ENCODE measurements at regions not wholly inside any gene's neighbourhood (a gene's known extent, or its start where the extent isn't known, plus 50 kb on each side); places are given as distances from the start of the nearest gene placed in this dataset.

DNA sequence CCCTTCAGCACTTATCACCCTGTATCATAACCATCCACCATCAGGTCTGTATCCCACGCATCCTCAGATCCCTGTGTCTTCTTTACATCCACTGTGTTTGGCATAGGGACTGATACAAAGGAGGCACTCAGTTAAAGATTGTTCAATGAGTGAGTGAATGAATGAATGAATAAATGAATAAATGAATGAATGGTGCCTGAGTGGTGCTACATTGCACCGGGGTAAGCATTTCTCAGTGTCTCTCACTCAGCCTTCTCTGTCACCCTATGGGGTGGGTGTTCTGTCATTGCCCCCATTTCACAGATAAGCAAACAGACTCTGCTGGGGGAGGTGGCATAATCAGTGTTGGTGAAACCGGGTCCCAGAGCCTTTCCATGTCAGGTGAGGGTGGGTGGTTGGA lies 56.6 kb upstream of the ID3 start:
- no peak for DNase-seq (ENCODE audit: low read depth in 1 of 2, low spot score in 1 of 2)

GRCh38 chr1:23615423-23615822 lies 56.1 kb upstream of the ID3 start:
- DNase-seq (ENCODE audit: low read depth in 1 of 2, low spot score in 1 of 2): no peak

- DNase-seq (ENCODE audit: low read depth in 1 of 2, low spot score in 1 of 2): no peak
These were observed 54.8 kb upstream of the ID3 start for GRCh38 chr1:23614032-23614660.

GRCh38 chr1:23613191-23614031 lies 54.1 kb upstream of the ID3 start:
- DNase-seq (ENCODE audit: low read depth in 1 of 2, low spot score in 1 of 2): no peak

GRCh38 chr1:23611601-23612327 lies 52.5 kb upstream of the ID3 start:
- no peak for DNase-seq (ENCODE audit: low read depth in 1 of 2, low spot score in 1 of 2)

GRCh38 chr1:23610677-23611076 lies 51.4 kb upstream of the ID3 start:
- no peak for DNase-seq (ENCODE audit: low read depth in 1 of 2, low spot score in 1 of 2)

DNA sequence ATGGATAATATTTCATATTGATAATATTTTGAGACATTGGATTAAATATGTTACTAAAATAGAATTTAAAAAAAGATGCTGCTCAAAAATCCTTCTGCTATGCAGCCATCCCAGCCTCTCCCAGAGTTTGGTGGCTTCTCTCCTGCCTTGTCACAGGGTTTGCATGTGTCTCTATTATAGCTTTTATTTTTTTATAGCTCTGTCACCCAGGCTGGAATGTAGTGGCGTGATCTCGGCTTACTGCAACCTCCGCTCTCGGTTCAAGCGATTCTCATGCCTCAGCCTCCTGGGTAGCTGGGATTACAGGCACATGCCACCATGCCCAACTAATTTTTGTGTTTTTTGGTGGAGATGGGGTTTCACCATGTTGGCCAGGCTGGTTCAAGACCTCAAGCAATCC lies 50.7 kb upstream of the ID3 start:
- no peak for DNase-seq (ENCODE audit: low read depth in 1 of 2, low spot score in 1 of 2)
